Cardiac fibroblast (primary cell): ENCODE measurements at regions not wholly inside any gene's neighbourhood (a gene's known extent, or its start where the extent isn't known, plus 50 kb on each side); places are given as distances from the start of the nearest gene placed in this dataset.
A peak's percentile ranks its signal among the peaks of the same experiment; 100 is the strongest.

Experiments used
- DNase-seq, 2 donors: peaks; one replicate each; pipeline versions ENCODE4 v3.0.0 to v3.0.0-alpha.2; 2010; ENCODE audit warnings: low read depth in 2 of 2
- H3K4me3 ChIP-seq, 2 donors: replicated peaks in 1 of 2; 1 replicate in 1 of 2; 2 replicates in 1 of 2; pipeline ENCODE4 v1.5.1; 2011; ENCODE audit warnings: low read depth in 2 of 2, low read length in 2 of 2, mild to moderate bottlenecking in 2 of 2, moderate library complexity in 1 of 2
- CTCF ChIP-seq: IDR thresholded peaks from one replicate; pipeline ENCODE4 v1.5.1; 2011; ENCODE audit warnings: low read depth, mild to moderate bottlenecking, low read length, inconsistent platforms

GRCh38 chr13:107867701-107868661 lies 347.4 kb downstream of the LIG4 start:
- TF ChIP-seq CTCF, result peak; percentile 33
- H3K4me3 ChIP-seq, result peak overlapping the region; percentile 47 to 57
- DNase-seq, result peak; percentile 29 to 48

GRCh38 chr13:107866941-107867623 lies 348.3 kb downstream of the LIG4 start:
- no peak for TF ChIP-seq CTCF
- H3K4me3 ChIP-seq, result peak overlapping the region; percentile 52 to 57
- DNase-seq, result peak; percentile 8 to 46

- TF ChIP-seq CTCF, result no peak
- peak overlapping the region; percentile 45 to 57 for H3K4me3 ChIP-seq
- peak; percentile 11 to 29 for DNase-seq
Observed at GRCh38 chr13:107866032-107866940, 349.1 kb downstream of the LIG4 start.

GRCh38 chr13:107865643-107866031 lies 349.7 kb downstream of the LIG4 start:
- H3K4me3 ChIP-seq, result peak overlapping the region; percentile 45 to 57
- DNase-seq, result peak in 1 of 2 donors; percentile 12
- TF ChIP-seq CTCF, result no peak

- no peak for TF ChIP-seq CTCF
- no peak for DNase-seq
- H3K4me3 ChIP-seq, result no peak overlapping the region
Observed at GRCh38 chr13:107865318-107865575, 350.1 kb downstream of the LIG4 start.

GRCh38 chr13:107864543-107865317 lies 350.6 kb downstream of the LIG4 start:
- TF ChIP-seq CTCF, result no peak
- H3K4me3 ChIP-seq, result no peak overlapping the region
- DNase-seq, result peak; percentile 63 to 66
